Endothelial cell of umbilical vein (primary cell): ENCODE measurements at regions not wholly inside any gene's neighbourhood (a gene's known extent, or its start where the extent isn't known, plus 50 kb on each side); places are given as distances from the start of the nearest gene placed in this dataset.

Experiments
- EZH2 ChIP-seq: IDR thresholded peaks from 2 replicates; pipeline ENCODE4 v1.6.1; 2012; ENCODE audit warnings: borderline replicate concordance, low read depth, mild to moderate bottlenecking, moderate library complexity, low read length, inconsistent platforms; ENCODE audit not compliant: severe bottlenecking
- MAX ChIP-seq: IDR thresholded peaks from 2 replicates; pipeline ENCODE4 v1.6.1; 2011; ENCODE audit not compliant: insufficient read depth, insufficient read length
- MYC ChIP-seq: IDR thresholded peaks from one replicate; pipeline ENCODE4 v1.6.1; 2011; ENCODE audit warnings: mild to moderate bottlenecking, low read depth, low read length
- POLR2A ChIP-seq: IDR thresholded peaks from 2 replicates; pipeline ENCODE4 v1.6.1; 2012; ENCODE audit warnings: low read depth, mild to moderate bottlenecking, control low read depth, low read length
- POLR2AphosphoS5 ChIP-seq: IDR thresholded peaks from 2 replicates; pipeline ENCODE4 v1.6.1; 2012; ENCODE audit warnings: low read depth, mild to moderate bottlenecking, control low read depth, low read length, moderate library complexity; ENCODE audit not compliant: insufficient read depth
- TF ChIP-seq, protein P1 (sequence below), 2 donors: IDR thresholded peaks; 1 replicate in 1 of 2; 2 replicates in 1 of 2; pipeline ENCODE4 v1.5.1; 2011; ENCODE audit warnings: low read length in 2 of 2, mild to moderate bottlenecking in 2 of 2, moderate library complexity in 2 of 2, control low read depth in 1 of 2, inconsistent platforms in 1 of 2, low read depth in 1 of 2; ENCODE audit not compliant: insufficient read depth in 1 of 2; ENCODE audit errors: extremely low read depth in 1 of 2

- TF ChIP-seq, protein P1, sequence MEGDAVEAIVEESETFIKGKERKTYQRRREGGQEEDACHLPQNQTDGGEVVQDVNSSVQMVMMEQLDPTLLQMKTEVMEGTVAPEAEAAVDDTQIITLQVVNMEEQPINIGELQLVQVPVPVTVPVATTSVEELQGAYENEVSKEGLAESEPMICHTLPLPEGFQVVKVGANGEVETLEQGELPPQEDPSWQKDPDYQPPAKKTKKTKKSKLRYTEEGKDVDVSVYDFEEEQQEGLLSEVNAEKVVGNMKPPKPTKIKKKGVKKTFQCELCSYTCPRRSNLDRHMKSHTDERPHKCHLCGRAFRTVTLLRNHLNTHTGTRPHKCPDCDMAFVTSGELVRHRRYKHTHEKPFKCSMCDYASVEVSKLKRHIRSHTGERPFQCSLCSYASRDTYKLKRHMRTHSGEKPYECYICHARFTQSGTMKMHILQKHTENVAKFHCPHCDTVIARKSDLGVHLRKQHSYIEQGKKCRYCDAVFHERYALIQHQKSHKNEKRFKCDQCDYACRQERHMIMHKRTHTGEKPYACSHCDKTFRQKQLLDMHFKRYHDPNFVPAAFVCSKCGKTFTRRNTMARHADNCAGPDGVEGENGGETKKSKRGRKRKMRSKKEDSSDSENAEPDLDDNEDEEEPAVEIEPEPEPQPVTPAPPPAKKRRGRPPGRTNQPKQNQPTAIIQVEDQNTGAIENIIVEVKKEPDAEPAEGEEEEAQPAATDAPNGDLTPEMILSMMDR (IDR thresholded peaks at IDR 0.05; ENCODE audit: extremely low read depth in 1 of 2, insufficient read depth in 1 of 2, low read depth in 1 of 2, low read length in 2 of 2) = no peak
- TF ChIP-seq POLR2A (no peak), EZH2 (no peak), MAX (no peak), MYC (no peak), POLR2AphosphoS5 (no peak)
These were observed 419.2 kb upstream of the CDH19 start for GRCh38 chr18:67023059-67023458.
